HG02981 (cell line): ENCODE measurements at regions not wholly inside any gene's neighbourhood (a gene's known extent, or its start where the extent isn't known, plus 50 kb on each side); places are given as distances from the start of the nearest gene placed in this dataset.
"Not testable (repeated sequence)": the region's sequence is repeated elsewhere in the genome, so short reads cannot be mapped to it uniquely, and the experiment has no call there.

Experiments used
- ATAC-seq: cut with Tn5 transposase; IDR thresholded peaks from one replicate; pipeline ENCODE4 v1.9.1; 2021; ENCODE audit warnings: mild to moderate bottlenecking, moderate library complexity; ENCODE audit not compliant: unreplicated experiment

DNA sequence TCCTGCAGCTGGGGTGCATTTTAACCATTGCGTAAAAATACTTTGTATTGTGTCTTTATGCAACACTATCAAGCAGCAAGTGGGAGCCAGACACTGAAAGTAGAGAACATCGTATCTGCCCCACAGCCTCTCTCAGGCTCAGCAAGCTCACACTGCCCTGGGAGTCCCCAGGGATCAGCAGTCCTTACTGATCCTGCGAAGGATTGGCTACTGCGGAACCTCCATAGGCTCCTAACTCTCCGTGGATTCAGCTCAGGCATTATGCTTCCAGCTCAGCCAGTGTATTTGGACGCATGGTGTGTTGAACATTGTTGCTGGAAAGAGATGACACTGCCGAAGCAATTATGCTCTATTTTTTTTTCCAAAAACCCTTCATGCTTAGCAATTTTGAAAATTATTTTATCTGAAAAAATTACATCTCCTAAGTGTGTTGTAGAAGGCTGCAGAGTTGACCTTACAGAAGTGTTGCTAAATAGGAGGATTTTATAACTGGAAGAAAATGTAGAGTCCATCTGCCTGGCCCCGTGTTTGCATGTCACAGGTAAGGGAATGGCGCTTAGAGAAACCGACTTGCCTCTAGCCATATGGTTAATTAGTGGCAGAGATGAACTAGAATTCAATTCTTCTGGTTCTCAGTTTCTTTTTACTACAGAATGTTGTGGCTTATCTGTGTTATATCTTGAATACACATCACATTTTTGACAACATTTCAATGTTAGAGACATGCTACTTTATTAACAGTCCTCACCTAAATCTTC is 276.4 kb upstream of the COBL start:
- ATAC-seq: no peak

DNA sequence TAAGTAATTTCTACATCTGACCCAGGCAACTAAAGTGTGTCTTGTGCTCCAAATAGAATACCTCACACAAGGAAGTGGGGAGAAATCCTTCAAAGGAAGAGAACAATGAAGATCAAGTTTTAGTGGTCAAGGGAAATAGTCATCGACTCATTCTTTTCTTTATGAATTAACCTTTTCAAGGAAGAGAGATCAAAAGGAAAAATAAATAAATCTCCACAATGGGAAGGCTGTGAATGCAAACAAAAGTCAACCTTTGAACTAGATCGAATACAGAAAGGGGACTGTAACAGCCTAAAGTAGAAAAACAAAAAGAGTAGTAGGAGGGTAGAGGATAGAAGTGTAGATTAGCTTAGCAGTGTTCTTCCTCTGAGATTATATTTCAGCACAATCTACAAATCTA is 274.6 kb upstream of the COBL start:
- ATAC-seq: no peak

DNA sequence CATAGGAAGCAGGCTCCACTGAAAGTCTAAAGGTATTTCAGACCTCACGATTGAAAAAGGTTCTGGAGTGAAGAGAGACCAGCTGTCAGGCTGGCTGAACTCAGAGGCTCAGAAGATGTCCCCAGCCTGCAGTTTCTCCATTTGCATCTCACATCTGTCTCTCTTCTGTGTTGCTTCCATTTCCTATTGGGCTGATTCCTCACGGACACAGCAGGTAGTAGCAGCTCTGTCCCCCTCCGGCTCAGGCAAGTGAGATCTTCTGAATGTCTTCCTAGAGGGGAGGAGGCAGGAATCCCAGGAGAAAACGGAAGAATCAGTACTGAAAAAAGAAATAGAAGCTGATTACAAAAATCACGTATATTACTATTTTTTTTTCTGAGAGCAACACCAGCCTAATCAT is 274.1 kb upstream of the COBL start:
- no peak for ATAC-seq

DNA sequence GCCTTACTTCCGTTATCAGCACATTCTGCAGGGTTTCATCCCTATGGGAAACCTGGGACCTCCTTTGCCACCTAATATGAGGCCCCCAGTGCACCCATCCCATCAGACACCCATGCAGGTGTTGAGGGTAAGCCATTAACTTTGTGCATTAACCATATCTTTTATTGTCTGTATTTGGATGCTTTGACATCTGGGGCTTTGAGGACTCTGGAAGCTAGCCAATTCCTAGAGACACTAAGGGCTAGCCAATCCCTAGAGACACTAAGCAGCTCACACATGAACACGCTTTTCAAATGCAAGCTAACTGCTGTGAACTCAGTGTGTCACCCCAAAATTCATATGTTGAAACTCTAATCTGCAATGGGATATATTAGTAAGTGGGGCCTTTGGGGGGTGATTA is 272.5 kb upstream of the COBL start:
- no peak for ATAC-seq

DNA sequence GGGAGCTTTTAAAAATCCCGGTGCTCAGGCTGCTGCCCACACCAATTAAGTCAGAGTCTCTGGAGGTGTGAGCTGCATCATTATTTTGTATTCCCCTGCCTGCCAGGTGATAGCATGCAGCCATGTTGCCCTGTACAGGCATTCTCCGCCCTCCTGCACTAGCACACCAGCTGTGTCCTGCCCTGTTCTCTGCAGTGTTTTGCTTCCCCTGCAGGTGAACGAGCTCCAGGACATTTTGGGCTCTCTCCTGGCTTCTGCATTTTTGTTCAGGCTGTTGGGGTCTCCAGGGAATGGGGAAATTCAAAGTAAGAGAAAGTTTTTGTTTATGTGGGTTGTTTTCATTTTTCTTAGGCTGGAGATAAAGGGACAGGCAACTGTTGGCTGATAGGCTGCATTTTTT is 271.0 kb upstream of the COBL start:
- ATAC-seq: no peak

DNA sequence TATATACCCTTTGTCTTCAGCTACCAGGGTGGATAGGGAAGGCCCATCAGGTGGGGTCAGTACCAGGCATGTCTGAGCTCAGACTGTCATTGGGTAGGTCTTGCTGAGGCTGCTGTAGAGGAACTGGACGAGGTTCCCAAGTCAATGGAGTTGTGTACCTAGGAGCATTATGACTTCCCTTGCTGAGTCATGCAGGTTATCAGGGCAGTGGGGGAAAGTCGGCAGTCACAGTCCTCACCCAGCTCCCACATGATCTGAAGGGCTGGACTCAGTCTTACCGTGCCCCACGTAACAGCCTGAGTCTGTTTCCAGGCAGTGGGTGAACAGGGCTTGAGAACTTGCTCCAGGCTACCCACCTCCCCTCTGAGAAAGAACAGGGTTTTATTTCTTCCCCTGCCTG is 260.8 kb upstream of the COBL start:
- ATAC-seq: no peak

DNA sequence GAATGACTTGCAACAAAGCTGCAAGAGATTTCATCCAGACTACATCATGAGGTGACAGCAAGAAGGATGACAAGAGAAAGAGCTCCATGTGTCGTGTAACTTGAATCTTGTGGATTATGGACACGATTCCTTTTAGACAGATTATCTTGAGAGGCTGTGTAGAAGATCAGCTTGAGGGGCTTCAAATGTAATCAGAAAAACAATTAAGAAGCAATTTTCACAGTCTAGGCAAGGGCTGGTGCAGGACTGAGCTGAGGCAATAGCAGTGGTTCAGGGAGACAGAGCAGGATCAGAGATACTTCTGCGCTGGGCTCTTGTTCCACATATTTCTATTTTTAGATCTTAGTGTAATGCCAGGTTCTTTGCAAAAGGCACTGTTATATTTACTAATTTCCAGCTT is 253.0 kb upstream of the COBL start:
- no peak for ATAC-seq

DNA sequence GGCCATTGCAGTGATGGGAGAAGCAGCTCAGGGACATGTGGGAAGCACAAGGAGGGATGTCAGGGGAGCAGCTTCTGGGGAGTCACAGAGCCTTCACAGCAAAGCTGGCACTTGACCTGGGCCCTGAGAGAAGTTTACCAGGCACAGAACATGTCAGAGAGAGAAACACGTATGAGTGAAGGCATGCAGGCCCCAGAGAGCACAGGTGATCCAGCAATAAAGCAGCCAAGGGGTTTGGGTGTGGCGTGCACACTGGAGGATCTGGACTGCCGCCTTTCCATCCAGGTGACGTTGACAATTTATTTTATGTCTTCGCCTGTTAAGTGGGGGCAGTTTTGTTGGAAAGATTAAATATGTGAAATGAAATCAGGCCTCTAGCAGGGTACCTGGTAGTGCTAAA is 252.6 kb upstream of the COBL start:
- ATAC-seq: no peak

DNA sequence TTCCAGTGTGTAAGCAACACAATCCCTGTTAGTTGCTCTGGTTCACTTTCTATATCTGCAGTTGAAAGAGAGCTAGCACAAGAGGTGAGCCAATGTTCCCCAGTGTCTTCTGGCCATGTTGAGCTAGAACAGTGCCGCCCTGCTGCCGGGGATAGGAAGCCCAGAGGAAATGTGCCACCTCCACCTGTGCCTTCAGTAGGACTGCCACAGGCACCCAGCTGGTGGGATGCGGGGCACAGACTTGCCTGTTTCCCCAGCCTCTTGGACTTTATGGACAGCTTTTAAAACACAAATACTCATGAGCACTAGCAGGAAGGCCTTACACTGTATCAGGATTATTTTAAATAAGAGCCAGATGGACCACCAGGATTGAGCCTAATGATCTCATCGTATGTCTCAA is 234.5 kb upstream of the COBL start:
- no peak for ATAC-seq

DNA sequence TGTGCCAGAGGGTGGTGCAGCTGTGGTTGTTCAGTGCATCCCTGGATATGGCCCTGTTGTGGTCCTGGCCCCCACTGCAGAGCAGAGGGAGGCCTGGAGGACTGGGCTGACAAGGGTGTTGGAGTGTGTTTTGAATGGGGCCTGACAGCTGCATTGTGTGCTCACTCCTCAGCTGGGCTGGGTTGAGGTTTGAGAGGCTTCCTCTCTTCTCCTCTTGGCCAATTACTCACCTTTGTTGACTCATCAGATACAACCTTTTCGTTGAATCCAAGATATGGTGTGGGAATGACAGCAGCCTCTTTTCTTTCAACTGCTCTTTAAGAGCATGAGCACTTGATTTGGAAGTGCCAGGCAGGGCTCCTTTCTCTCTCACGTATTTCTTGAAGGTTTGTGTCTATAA is 228.5 kb upstream of the COBL start:
- ATAC-seq: no peak

DNA sequence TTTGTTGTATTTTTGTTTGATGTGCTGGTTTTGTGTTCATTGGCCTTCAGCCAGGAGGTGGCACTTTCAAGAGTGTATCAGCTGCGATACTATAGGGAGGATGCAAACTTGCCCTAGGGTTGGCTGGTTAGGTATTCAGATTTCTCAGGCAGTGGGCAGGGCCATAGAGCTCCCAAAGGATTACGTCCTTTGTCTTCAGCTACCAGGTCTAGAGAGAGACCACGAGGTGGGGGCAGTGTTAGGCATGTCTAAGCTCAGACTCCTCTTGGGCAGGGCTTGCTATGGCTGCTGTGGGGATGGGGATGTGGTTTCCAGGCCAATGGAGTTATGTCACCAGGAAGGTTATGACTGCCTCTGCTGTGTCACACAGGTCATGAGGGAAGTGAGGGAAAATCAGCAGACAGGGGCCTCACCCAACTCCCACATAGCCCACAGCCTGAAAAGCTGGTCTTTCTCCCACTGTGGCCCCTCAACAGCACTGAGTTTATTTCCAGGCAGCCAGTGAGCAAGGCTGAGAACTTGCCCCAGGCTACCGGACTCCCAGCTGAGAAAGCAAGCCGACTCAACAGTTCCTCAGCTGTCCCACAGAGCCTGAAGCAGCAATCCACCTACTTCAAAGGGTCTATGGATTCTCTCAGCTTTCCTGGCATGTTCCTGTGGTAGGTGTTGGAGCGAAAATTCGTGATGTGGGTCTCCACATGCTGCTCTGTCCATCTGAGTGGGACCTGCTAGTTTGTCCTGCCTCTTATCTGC is 227.4 kb upstream of the COBL start:
- ATAC-seq: no peak

DNA sequence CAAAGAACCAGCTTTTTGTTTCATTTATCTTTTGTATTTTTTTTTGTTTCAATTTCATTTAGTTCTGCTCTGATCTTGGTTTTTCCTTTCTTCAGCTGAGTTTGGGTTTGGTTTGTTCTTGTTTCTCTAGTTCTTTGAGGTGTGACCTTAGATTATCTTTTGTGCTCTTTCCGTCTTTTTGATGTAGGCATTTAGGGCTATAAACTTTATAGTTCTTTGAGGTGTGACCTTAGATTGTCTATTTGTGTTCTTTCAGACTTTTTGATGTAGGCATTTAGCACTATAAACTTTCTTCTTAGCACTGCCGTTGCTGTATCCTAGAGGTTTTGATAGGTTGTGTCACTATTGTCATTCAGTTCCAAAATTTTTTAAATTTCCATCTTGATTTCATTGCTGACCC is 224.3 kb upstream of the COBL start:
- ATAC-seq: not testable (repeated sequence)

DNA sequence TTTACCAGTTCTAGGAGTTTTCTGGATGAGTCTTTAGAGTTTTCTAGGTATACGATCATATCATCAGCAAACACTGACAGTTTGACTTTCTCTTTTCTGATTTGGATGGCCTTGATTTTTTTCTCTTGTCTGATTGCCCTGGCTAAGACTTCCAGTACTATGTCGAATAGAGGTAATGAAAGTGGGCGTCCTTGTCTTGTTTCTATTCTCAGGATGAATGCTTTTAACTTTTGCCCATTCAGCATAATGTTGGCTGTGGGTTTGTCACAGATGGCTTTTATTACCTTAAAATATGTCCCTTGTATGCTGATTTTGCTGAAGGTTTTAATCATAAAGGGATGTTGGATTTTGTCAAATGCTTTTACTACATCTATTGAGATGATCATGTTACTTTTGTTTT is 223.2 kb upstream of the COBL start:
- no peak for ATAC-seq

DNA sequence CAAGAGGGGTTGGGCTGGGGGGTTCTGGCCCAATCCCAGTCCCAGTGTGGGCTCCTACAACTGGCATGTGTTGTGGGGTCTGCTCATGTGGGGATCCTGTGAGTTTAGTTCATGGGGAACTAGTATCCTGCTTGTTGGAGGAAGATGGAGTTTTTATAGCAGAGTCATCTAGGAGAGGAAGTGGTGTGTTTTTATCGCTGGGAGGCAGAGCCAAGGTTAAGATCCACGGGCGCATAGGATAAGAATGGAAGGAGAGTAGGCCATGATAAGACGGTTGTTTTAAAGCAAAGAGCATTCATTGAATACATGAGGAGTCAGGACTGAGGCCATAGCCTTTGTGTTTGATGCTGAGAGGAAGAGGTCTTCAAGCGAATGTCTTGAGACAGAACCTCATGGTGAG is 211.6 kb upstream of the COBL start:
- no peak for ATAC-seq

DNA sequence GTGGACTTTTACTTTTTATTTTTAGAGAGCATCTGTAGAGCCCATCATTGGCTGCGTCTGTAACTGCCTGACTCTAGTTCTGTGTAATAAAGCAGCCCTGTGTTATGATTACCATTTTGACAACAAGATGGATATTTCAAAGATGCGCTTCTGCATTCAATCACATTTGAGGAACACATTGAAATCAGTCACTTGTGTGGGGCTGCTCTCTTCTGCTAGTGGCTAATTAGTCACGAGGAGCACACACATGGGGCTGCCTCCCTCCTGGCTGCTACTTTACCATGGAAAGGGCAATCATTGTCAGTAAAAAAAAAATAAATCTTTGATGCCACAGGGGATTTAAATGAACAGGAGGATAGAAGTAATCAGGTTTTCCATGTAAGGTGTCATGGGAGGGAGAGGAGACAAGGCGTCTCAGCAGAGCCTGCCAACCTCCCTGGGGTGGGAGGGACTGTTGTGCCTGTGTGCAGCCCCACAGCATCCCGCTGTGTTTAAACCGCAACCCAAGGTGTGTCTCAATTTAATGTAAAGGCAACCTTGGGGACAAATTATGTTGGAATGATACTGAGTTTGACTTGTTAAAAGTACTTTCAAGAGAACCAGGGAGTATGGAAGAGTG is 205.2 kb upstream of the COBL start:
- no peak for ATAC-seq

DNA sequence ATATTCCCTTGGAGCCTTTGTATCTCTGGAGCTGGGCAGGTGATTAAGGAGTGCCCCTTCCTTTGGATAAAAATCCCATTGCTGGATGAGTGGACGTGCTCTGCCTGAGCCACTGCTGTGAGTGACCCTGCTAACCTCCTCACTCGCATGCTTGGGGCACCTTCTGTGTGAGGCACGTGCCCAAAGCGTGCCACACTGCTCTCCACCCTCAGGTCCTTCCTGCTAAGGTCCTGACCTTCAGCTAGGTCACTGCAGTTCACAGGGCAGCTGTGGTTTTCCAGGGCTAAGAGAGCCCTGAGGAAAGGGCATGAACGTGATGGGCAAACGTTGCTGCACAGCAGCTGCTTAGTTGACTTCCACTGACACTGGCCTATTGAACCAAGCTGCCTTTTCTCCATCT is 204.4 kb upstream of the COBL start:
- no peak for ATAC-seq

DNA sequence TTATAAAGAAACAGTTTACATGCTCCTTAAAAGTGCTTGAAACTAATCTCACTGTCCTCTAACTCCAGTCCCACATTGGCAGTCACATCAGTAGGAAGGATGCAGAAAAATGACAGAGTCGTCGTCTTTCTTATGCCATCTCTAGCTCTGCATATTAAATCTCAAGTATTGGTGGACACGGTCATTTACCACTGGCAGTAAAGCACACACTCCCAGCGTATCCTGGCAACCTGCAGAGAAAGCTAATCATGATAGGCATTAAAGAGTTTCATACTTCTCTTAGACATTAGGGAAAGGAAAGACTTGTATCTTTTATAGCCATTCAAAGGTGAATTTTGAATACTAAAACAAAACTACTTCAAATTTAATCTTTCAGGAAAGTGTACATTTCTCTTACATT is 202.0 kb upstream of the COBL start:
- no peak for ATAC-seq

DNA sequence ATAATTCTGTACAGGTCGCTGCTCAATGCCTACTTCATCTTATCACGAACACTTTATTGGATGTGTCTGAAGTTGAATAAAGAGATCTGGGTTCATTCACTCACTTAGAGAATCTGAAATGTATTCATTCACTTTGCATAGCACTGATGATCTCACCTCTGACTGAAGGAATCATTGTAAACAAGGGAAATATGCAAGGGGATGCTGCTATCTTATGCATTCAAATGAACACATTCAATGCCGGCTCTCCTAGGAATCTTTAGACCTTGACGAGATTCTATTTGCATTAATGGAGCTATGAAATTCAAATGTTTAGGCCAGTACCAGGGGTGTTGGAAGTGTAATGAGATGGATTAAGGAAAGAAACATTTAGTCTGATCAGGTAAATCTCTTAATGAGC is 200.6 kb upstream of the COBL start:
- no peak for ATAC-seq

DNA sequence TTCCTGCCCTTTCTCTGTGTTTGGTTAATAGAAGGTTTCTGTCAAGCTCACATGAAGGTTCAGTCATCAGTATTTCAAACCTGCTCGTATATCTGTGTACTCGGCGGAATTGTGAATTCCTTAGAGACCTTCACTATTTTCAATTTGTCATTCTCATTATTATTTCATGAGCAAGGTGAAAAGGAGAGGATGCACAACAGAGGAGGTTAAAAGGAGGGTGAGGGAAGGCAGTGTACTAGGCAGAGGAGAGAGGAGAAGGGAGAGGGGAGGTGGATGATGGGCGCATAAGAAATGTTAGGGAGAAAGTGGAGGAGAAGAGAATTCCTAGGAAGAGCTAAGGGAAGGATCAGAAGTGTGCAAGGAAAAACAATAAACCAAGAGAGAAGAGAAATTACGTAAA is 185.0 kb upstream of the COBL start:
- no peak for ATAC-seq

DNA sequence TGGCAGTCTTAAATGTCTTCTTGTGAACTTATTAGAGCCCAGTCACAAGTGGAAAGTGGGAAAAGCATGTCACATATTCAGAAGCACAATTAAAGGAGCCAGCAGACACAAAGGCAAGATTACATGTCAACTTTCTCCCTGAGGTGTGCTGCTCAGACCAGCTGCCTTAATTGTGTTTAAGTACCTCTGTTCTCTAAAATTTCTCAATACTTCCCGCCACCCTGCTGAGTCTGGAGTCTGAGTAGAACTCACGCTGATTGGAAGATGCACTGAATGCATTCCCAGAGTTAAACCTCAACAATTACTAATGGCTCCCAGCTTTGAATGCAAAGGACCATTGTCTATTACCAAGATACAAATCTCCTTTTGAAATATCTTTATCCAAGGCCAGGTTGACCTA is 166.4 kb upstream of the COBL start:
- ATAC-seq: no peak

DNA sequence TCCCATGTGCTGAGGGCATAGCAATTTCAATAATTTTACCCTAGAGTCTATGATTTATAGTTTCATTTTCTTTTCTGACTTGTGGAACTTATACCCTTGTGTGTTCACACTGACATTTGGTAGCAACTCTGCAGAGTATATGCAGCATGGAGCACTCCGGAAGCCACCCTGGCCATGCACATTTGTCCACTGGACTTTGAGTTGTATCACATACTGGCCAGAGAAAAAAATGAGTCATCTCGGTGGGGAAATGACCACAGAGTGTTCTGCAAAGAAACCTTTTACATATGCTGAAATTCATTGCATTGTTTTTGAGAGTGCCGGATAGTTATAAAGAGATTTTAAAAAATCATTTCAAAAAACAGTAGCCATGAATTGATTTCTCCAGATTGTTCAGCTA is 164.8 kb upstream of the COBL start:
- no peak for ATAC-seq

DNA sequence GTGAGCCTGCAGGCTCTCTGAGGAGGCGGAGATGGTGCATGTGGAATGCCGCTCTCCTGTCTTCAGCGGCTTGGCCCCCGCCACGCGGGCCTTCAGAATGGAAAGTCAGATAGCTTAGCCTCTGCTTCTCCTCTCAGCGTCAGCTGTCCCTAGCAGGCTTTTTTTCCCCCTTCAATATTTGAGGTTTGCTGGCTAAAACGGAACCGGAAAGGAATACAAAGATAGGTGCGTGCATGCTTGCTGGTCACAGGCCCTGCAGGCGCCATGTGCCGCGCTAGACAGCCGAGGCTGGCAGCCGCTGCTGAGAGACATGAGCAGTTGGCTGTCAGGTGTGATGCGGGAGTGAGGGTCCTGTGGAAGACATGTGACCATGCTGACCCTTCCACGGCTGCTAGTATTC is 161.2 kb upstream of the COBL start:
- no peak for ATAC-seq
